NAMALWA (cell line): ENCODE measurements at regions not wholly inside any gene's neighbourhood (a gene's known extent, or its start where the extent isn't known, plus 50 kb on each side); places are given as distances from the start of the nearest gene placed in this dataset.

ENCODE experiments used
- DNase-seq: peaks from one replicate; pipeline ENCODE4 v3.0.0-alpha.2; 2015; ENCODE audit warnings: low spot score

DNA sequence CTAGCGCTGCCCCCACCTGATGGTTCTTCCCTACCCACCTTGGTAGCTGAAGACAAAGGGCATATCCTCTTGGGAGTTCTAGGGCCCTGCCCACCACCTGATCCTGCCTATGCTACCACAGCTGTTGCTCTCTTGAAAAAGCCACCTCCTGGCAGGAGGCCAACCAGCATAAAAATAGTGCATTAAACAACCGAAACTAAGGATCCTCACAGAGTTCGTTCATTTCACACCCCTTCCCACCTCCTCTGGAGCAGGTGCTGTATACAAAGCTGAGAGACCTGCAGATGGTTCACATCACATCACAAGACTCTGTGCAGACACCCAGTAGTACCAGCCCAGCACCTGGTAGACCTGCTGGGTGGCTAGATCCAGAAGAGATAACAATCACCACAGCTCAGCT, 1348.0 kb upstream of the TMEFF2 start:
- peak; percentile 23 for DNase-seq

DNA sequence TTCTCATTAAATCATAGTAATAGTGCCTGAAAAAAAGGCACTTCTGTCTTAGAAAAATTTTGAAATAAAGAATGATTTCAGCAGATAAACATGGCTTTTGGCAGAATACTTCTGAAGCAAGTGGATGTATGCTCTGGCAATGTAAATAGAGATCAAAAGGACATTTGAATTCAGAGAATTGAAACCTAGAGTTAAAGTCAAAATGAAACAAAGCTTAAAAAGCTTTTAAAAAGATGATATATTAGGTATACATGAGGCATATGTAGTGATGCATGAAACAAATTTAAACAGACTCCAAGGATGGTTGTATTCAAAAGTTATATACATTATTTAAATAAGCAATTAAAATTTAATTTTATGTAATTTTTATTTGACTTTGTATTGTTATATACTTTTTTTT, 1344.5 kb upstream of the TMEFF2 start:
- DNase-seq: no peak

DNA sequence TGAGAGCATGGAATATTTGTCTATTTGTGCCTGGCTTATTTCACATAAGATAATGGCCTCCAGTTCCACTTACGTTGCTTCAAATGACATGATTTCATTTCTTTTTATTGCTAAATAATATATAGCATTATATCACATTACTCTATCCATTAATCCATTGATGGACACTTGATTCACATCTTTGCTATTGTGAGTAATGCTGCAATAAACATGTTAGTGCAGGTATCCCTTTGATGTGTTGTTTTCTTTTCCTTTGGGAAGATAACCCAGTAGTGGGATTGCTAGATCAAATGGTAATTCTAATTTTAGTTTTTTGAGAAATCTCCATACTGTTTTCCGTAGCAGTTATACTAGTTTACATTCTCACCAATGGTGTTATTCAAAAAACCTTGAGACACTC, 1343.3 kb upstream of the TMEFF2 start:
- no peak for DNase-seq

DNA sequence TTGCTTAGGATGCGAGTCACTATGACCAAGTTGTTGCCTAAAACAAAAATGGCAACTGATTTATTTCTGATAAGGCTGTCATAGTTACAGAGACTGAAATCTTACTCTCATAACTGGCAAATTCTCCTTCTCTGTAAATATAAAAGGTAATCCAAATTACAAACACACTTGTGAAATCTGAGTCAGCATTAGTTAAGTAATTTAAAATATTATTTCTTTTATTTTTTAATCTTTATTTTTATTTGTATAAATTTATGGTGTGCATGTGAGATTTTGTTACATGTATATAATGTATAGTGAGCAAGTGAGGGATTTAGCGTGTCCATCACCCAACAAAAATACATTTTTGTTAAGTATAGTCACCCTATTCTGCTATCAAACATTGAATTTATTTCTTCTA, 1342.8 kb upstream of the TMEFF2 start:
- DNase-seq: no peak

GRCh38 chr2:193528458-193528857, 1333.7 kb upstream of the TMEFF2 start:
- DNase-seq: no peak

- DNase-seq: no peak
Observed at GRCh38 chr2:193527146-193527545, 1332.4 kb upstream of the TMEFF2 start.

- DNase-seq: no peak
Observed at GRCh38 chr2:193523662-193524061, 1328.9 kb upstream of the TMEFF2 start.

GRCh38 chr2:193521523-193521922, 1326.8 kb upstream of the TMEFF2 start:
- DNase-seq: no peak

DNA sequence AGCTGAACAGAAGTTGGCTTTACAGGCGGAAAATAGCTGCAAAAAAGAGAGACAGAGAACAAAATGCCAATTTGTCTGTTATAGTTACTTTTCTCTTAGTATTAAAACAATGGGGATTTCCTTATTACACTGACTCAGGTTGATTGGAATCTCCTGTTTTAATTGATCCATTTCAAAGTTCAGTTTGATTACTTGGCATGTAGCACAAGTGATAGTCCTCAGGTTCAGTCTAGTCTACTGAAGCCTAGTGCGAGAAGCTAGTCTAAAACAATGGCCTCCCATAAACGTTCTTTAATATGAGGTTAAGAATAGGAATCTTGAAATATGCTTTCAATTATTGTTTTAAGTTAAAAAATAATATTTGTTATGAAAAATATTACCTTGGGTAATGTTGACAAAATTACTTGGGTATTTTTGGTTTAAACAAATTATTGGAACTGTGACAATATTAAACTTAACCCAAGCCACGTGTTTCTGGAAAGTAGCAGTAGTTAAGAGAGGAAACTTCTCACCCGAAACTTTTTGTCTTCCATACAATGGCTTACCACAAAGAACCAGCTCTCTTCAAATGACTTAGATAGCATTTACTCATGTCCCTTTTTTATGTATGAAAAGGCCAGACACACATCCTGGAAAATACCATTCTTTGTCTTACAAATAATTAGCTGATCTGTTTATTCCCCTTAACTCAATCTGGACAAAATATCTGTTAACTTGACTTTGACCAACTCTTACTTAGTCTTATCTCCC, 1326.2 kb upstream of the TMEFF2 start:
- DNase-seq: no peak

GRCh38 chr2:193518041-193518817, 1323.5 kb upstream of the TMEFF2 start:
- no peak for DNase-seq

- DNase-seq: no peak
Observed at GRCh38 chr2:193517615-193518014, 1322.9 kb upstream of the TMEFF2 start.

DNA sequence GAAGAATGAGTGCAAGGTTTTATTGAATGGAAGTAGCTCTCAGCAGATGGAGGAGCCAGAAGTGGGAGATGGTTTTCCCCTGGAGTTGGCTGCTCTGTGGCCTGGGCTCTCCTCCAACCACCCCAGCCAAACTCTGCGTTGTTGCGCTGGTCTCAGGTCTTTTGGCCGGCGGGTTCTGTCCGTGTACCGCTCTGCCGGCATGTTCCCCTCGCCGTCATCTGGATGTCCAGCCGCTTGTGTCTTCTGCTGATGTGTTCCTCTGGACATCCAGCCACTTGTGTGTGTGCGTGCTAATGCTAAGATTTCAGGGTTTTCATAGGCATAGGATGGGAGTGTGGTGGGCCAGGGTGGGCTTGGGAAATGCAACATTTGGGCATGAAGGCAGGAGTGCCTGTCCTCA, 1311.3 kb upstream of the TMEFF2 start:
- no peak for DNase-seq

GRCh38 chr2:193505620-193506019, 1310.9 kb upstream of the TMEFF2 start:
- DNase-seq: no peak

- DNase-seq: no peak
Observed at GRCh38 chr2:193502363-193503035, 1307.8 kb upstream of the TMEFF2 start.

- no peak for DNase-seq
Observed at GRCh38 chr2:193496786-193497185, 1302.1 kb upstream of the TMEFF2 start.

- no peak for DNase-seq
Observed at GRCh38 chr2:193482557-193482956, 1287.8 kb upstream of the TMEFF2 start.

GRCh38 chr2:193480187-193480586, 1285.5 kb upstream of the TMEFF2 start:
- no peak for DNase-seq

DNA sequence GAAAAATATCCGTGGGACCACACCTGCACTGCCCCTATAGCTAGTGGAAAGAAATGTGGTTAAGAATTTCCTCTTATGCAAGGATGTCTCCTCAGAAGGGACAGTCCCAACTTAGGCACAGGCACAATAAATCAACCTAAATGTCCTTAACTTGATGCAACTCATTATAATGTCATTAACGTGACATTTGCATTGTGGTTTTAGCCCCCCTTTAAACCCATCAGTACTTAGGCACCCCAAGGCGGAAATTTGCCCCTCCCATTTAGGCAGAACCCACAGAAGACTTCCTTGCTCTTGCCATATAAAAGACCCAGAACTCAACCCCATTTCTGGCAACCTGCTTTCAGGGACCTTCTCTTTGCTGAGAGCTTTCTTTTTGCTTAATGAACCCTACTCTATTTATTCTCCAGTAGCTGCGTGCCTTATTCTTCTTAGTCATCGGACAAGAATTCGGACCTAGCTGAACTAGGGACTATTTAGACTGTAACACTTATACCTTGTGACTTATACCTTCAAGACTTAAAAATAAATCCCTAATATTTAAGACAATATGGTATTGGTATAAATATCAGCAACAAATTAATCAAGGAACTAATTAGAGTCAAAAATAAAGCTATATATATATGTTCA, 1281.6 kb upstream of the TMEFF2 start:
- no peak for DNase-seq

DNA sequence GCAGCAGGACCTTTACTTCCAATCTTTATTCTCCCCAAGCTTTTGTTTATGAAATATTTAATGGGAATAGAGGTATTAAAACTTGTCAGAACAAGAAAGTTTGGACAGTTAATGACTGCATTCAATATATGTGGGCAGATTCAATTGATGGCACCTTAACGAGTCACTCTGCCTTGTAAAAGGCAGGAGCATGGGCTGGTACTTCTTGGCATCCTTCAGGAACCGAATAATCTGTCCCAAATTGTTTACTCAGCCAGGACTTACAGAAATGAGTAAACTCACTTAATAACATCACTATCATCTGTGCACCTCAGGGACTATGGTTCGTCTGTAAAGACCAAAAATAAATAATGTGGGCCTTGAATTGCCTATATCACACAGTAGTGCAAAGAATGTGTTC, 1280.3 kb upstream of the TMEFF2 start:
- no peak for DNase-seq

DNA sequence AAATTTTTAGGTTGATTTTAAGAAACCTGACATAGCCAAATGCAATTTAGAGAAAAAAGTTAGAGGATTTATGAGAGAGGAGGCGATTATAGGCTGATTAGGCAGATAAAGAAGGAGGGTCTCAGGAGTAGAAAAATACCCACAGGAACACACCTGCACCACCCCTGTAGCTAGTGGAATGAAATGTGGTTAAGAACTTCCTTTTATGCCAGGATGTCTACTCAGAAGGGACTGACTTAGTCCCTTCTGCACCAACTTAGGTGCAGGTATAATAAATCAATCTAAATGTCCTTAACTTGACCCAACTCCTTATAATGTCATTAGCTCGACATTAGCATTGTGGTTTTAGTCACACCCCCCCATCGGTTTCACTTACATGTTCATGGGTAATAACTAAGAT, 1274.5 kb upstream of the TMEFF2 start:
- no peak for DNase-seq

- no peak for DNase-seq
Observed at GRCh38 chr2:193467276-193467987, 1272.7 kb upstream of the TMEFF2 start.

GRCh38 chr2:193463011-193463410, 1268.3 kb upstream of the TMEFF2 start:
- DNase-seq: no peak
